HG02973 (cell line): ENCODE measurements at regions not wholly inside any gene's neighbourhood (a gene's known extent, or its start where the extent isn't known, plus 50 kb on each side); places are given as distances from the start of the nearest gene placed in this dataset.
"Not testable (repeated sequence)": the region's sequence is repeated elsewhere in the genome, so short reads cannot be mapped to it uniquely, and the experiment has no call there.

Source experiments
- ATAC-seq: cut with Tn5 transposase; IDR thresholded peaks from one replicate; pipeline ENCODE4 v1.9.1; 2021; ENCODE audit warnings: moderate library complexity; ENCODE audit not compliant: unreplicated experiment

GRCh38 chr13:97719736-97720135 is 233.7 kb upstream of the IPO5 start:
- ATAC-seq, result no peak

- ATAC-seq, result no peak
These were observed 232.6 kb upstream of the IPO5 start for GRCh38 chr13:97720896-97721295.

GRCh38 chr13:97723655-97724054 is 229.8 kb upstream of the IPO5 start:
- no peak for ATAC-seq

GRCh38 chr13:97724450-97724849 is 229.0 kb upstream of the IPO5 start:
- ATAC-seq, result no peak

- no peak for ATAC-seq
These were observed 226.7 kb upstream of the IPO5 start for GRCh38 chr13:97726664-97727280.

- ATAC-seq, result no peak
These were observed 225.5 kb upstream of the IPO5 start for GRCh38 chr13:97727991-97728390.

GRCh38 chr13:97736436-97736835 is 217.0 kb upstream of the IPO5 start:
- no peak for ATAC-seq

- ATAC-seq, result no peak
These were observed 211.4 kb upstream of the IPO5 start for GRCh38 chr13:97742084-97742483.

- ATAC-seq, result no peak
These were observed 209.5 kb upstream of the IPO5 start for GRCh38 chr13:97743938-97744337.

GRCh38 chr13:97746649-97747048 is 206.8 kb upstream of the IPO5 start:
- ATAC-seq, result no peak

GRCh38 chr13:97749174-97749573 is 204.3 kb upstream of the IPO5 start:
- ATAC-seq, result no peak

- ATAC-seq, result no peak
These were observed 202.0 kb upstream of the IPO5 start for GRCh38 chr13:97751477-97751876.

GRCh38 chr13:97752961-97753668 is 200.4 kb upstream of the IPO5 start:
- no peak for ATAC-seq

- ATAC-seq, result no peak
These were observed 199.4 kb upstream of the IPO5 start for GRCh38 chr13:97753942-97754670.

- ATAC-seq, result no peak
These were observed 195.7 kb upstream of the IPO5 start for GRCh38 chr13:97757807-97758206.

- ATAC-seq, result no peak
These were observed 195.2 kb upstream of the IPO5 start for GRCh38 chr13:97758317-97758716.

GRCh38 chr13:97761796-97762540 is 191.5 kb upstream of the IPO5 start:
- no peak for ATAC-seq

- no peak for ATAC-seq
These were observed 186.7 kb upstream of the IPO5 start for GRCh38 chr13:97766749-97767148.

GRCh38 chr13:97768134-97768533 is 185.3 kb upstream of the IPO5 start:
- no peak for ATAC-seq

- ATAC-seq, result not testable (repeated sequence)
These were observed 183.2 kb upstream of the IPO5 start for GRCh38 chr13:97770231-97770630.

GRCh38 chr13:97772466-97772865 is 181.0 kb upstream of the IPO5 start:
- ATAC-seq, result not testable (repeated sequence)
